OCI-LY1 (cell line): ENCODE measurements at regions not wholly inside any gene's neighbourhood (a gene's known extent, or its start where the extent isn't known, plus 50 kb on each side); places are given as distances from the start of the nearest gene placed in this dataset.

Experiments
- H2AFZ ChIP-seq: fragments of 200-600 bp; sonication (generic), shearing (Covaris generic); 2 replicates; pipeline ENCODE4 v1.6.0; 2014; ENCODE audit warnings: antibody characterized with exemption, mild to moderate bottlenecking, low read length
- H3F3A ChIP-seq: fragments of 200-600 bp; sonication (generic), shearing (Covaris generic); 2 replicates; pipeline ENCODE4 v1.6.0; 2014; ENCODE audit warnings: mild to moderate bottlenecking, antibody characterized with exemption, low read length, moderate library complexity; ENCODE audit not compliant: insufficient read depth
- H3K27ac ChIP-seq: fragments of 200-600 bp; sonication (generic); 2 replicates; pipeline ENCODE4 v1.5.1; 2014; ENCODE audit warnings: low read length, mixed run types, mild to moderate bottlenecking, low read depth; ENCODE audit not compliant: poor library complexity, severe bottlenecking
- H3K27me3 ChIP-seq: fragments of 200-600 bp; sonication (generic); 2 replicates; pipeline ENCODE4 v1.6.0; 2014; ENCODE audit warnings: antibody characterized with exemption, mild to moderate bottlenecking, low read length, moderate library complexity; ENCODE audit not compliant: insufficient read depth
- H3K36me3 ChIP-seq: fragments of 200-600 bp; sonication (generic); 2 replicates; pipeline ENCODE4 v1.6.1; 2014; ENCODE audit warnings: mild to moderate bottlenecking, antibody characterized with exemption, low read length, moderate library complexity, mixed read lengths; ENCODE audit not compliant: insufficient read depth
- H3K4me1 ChIP-seq: fragments of 200-600 bp; sonication (generic); 2 replicates; pipeline ENCODE4 v1.5.1; 2014; ENCODE audit warnings: mild to moderate bottlenecking, low read length, moderate library complexity; ENCODE audit not compliant: insufficient read depth, severe bottlenecking
- H3K4me2 ChIP-seq: fragments of 200-600 bp; sonication (generic), shearing (Covaris generic); 2 replicates; pipeline ENCODE4 v1.6.1; 2014; ENCODE audit warnings: low read length
- H3K4me3 ChIP-seq: fragments of 200-600 bp; sonication (generic); 2 replicates; pipeline ENCODE4 v1.5.1; 2014; ENCODE audit warnings: low read length, low read depth, mild to moderate bottlenecking, mixed read lengths; ENCODE audit not compliant: poor library complexity, severe bottlenecking
- H3K79me2 ChIP-seq: fragments of 200-600 bp; shearing (Covaris generic); 2 replicates; pipeline ENCODE4 v1.6.1; 2016; ENCODE audit warnings: mixed run types, low read length, mixed read lengths; ENCODE audit not compliant: insufficient read depth
- H3K9ac ChIP-seq: fragments of 200-600 bp; sonication (generic), shearing (Covaris generic); 2 replicates; pipeline ENCODE4 v1.6.1; 2014; ENCODE audit warnings: mild to moderate bottlenecking, low read length, mixed read lengths
- H3K9me2 ChIP-seq: fragments of 200-600 bp; sonication (generic), shearing (Covaris generic); 2 replicates; pipeline ENCODE4 v1.6.1; 2014; ENCODE audit warnings: low read depth, mild to moderate bottlenecking, low read length, mixed read lengths
- H3K9me3 ChIP-seq: fragments of 200-600 bp; shearing (Covaris generic); 2 replicates; pipeline ENCODE4 v1.6.1; 2014; ENCODE audit warnings: low read length, mixed read lengths
- H4K20me1 ChIP-seq: fragments of 200-600 bp; sonication (generic), shearing (Covaris generic); 2 replicates; pipeline ENCODE4 v1.6.0; 2016; ENCODE audit warnings: mild to moderate bottlenecking, low read length; ENCODE audit not compliant: insufficient read depth
- EZH2 ChIP-seq: fragments of 200-600 bp; sonication (generic), shearing (Covaris generic); IDR thresholded peaks from 2 replicates; pipeline ENCODE4 v1.8.0; 2017; ENCODE audit warnings: borderline replicate concordance, mixed run types, mild to moderate bottlenecking, antibody characterized with exemption, low read length, moderate library complexity, mixed read lengths
- TF ChIP-seq, protein P1 (sequence below): fragments of 200-600 bp; sonication (generic), shearing (Covaris generic); IDR thresholded peaks from 2 replicates; pipeline ENCODE4 v1.5.1; 2017; ENCODE audit warnings: mild to moderate bottlenecking, antibody characterized with exemption, low read length, moderate library complexity, mixed read lengths

DNA sequence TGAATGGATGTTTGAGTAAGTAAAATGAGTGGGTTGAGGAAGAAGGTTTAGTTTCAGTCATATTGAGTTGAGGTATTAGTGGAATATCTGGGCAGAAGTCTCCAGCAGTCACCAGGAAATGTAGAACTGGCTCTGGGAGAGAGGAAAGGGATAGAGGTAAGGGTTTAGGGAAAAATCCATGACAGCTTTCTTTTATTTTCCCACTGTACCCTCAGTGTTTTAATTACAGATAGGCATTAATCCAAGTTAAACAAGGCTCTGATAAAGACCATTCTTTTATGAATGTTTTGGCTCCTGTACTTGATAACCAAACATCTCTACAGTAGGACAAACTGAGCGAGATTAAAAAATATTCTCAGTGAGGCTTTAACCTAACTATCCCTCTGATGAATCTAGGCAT, 318.4 kb upstream of the SYNCRIP start:
- no peak overlapping the region for H3K9ac ChIP-seq
- no peaks in the 10 kb centered on the region for H3K79me2 ChIP-seq
- no peaks in the 10 kb centered on the region for H3K9me3 ChIP-seq
- no peaks in the 10 kb centered on the region for H3K4me1 ChIP-seq
- H3K4me2 ChIP-seq = no peak overlapping the region
- H3K27me3 ChIP-seq = no peaks in the 10 kb centered on the region
- no peaks in the 10 kb centered on the region for H3K9me2 ChIP-seq
- H3K36me3 ChIP-seq = no peaks in the 10 kb centered on the region
- no peaks in the 10 kb centered on the region for H3F3A ChIP-seq
- H2AFZ ChIP-seq = no peak overlapping the region
- TF ChIP-seq, protein P1, sequence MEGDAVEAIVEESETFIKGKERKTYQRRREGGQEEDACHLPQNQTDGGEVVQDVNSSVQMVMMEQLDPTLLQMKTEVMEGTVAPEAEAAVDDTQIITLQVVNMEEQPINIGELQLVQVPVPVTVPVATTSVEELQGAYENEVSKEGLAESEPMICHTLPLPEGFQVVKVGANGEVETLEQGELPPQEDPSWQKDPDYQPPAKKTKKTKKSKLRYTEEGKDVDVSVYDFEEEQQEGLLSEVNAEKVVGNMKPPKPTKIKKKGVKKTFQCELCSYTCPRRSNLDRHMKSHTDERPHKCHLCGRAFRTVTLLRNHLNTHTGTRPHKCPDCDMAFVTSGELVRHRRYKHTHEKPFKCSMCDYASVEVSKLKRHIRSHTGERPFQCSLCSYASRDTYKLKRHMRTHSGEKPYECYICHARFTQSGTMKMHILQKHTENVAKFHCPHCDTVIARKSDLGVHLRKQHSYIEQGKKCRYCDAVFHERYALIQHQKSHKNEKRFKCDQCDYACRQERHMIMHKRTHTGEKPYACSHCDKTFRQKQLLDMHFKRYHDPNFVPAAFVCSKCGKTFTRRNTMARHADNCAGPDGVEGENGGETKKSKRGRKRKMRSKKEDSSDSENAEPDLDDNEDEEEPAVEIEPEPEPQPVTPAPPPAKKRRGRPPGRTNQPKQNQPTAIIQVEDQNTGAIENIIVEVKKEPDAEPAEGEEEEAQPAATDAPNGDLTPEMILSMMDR = no peak
- no peak for TF ChIP-seq EZH2
- H4K20me1 ChIP-seq = no peaks in the 10 kb centered on the region
- no peak overlapping the region for H3K27ac ChIP-seq
- no peak overlapping the region for H3K4me3 ChIP-seq

DNA sequence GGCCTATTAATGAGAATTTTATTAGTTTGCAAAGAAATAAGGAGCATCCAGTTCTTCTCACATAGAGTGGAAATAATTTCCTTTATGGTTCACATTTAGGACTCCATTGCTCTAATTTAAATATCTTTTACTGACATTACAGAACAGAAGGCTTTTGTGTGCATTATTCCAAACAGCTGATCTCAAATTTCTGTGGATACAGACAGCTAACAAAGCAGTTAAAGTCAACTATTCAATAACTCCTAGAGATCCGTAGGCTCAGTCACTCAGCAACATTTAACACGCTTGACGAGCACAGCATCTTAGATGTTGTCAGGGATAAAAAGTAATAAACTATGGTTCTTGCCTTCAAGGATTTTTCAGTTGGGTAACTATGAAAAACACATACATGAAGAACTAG, 305.8 kb upstream of the SYNCRIP start:
- Histone ChIP-seq H3K4me2 (no peak overlapping the region), H3K36me3 (no peaks in the 10 kb centered on the region), H4K20me1 (no peaks in the 10 kb centered on the region), H3K9ac (no peak overlapping the region), H3K9me2 (no peaks in the 10 kb centered on the region), H3K4me1 (no peaks in the 10 kb centered on the region), H3K4me3 (no peak overlapping the region), H2AFZ (no peak overlapping the region), H3K9me3 (no peaks in the 10 kb centered on the region), H3K79me2 (no peaks in the 10 kb centered on the region), H3K27ac (no peak overlapping the region), H3K27me3 (no peaks in the 10 kb centered on the region), H3F3A (no peaks in the 10 kb centered on the region)
- TF ChIP-seq EZH2 = no peak
- TF ChIP-seq, protein P1 = no peak

DNA sequence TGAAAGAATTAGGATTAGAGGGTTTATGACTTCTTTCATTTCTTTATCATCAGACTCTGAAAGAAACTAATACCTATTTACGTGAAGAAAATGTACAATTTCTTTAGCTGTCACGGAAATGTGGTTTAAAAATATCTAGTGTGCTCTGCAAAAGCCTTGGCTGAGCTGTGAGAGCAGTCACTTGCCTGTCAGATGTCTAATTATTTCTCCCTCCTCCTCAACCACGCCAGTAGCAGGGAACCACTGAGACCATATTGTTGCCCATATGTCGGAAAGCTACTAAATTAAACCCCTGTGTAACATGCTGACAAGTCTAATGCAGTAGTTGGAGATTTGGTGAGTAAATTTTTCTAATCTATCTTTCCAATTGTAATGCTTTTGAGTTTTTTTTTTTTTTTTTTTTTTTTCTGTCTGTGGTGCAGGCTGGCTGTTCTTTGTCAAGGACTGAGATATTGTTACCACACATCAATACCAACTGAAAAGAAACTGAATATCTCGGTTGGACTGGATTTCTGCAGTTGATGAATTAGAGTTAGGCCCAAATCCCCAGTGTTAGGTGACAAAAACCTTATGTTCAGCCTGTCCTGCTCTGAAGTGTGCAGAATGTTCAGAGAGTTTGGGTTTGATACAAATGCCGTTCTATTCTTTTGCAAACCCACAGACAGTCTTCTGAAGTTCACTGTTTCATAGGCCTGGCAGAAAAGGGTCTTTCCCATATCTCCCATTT, 302.9 kb upstream of the SYNCRIP start:
- H3K4me3 ChIP-seq = no peak overlapping the region
- no peaks in the 10 kb centered on the region for H3K4me1 ChIP-seq

More for the DNA sequence above, 302.9 kb upstream of the SYNCRIP start:
- Histone ChIP-seq H3K27me3 (no peaks in the 10 kb centered on the region), H3K9ac (no peak overlapping the region), H3K9me2 (no peaks in the 10 kb centered on the region), H3K9me3 (no peaks in the 10 kb centered on the region), H3K79me2 (no peaks in the 10 kb centered on the region), H3K27ac (no peak overlapping the region), H3K4me2 (no peak overlapping the region), H2AFZ (no peak overlapping the region), H4K20me1 (no peaks in the 10 kb centered on the region), H3F3A (no peaks in the 10 kb centered on the region), H3K36me3 (no peaks in the 10 kb centered on the region)
- no peak for TF ChIP-seq EZH2
- TF ChIP-seq, protein P1 = no peak
